GM23338 (cell line): ENCODE measurements at regions not wholly inside any gene's neighbourhood (a gene's known extent, or its start where the extent isn't known, plus 50 kb on each side); places are given as distances from the start of the nearest gene placed in this dataset.

ENCODE experiments used
- ATAC-seq: fragments of 200-7000 bp; cut with Tn5 transposase; 3 replicates; pipeline ENCODE4 v1.9.1; 2020
- DNase-seq: peaks from one replicate; pipeline ENCODE4 v3.0.0-alpha.2; 2015; ENCODE audit warnings: low spot score
- H2AFZ ChIP-seq: fragments of 200-600 bp; sonication (generic); 2 replicates; pipeline ENCODE4 v1.8.0; 2016; ENCODE audit warnings: antibody characterized with exemption, mild to moderate bottlenecking, moderate library complexity
- H3F3A ChIP-seq: fragments of 200-600 bp; sonication (generic); replicated peaks from 2 replicates; pipeline ENCODE4 v1.8.0; 2017; ENCODE audit warnings: antibody characterized with exemption, mixed run types, low read depth
- H3K27ac ChIP-seq: fragments of 200-600 bp; sonication (generic); 2 replicates; pipeline ENCODE4 v1.6.1; 2016; ENCODE audit warnings: low read depth
- H3K27me3 ChIP-seq: fragments of 200-600 bp; sonication (generic); 2 replicates; pipeline ENCODE4 v1.8.0; 2016; ENCODE audit warnings: mild to moderate bottlenecking, mixed run types, moderate library complexity; ENCODE audit not compliant: insufficient read depth
- H3K36me3 ChIP-seq: fragments of 200-600 bp; sonication (generic); 2 replicates; pipeline ENCODE4 v1.8.0; 2016; ENCODE audit warnings: mild to moderate bottlenecking; ENCODE audit not compliant: insufficient read depth
- H3K4me1 ChIP-seq: fragments of 200-600 bp; sonication (generic); 2 replicates; pipeline ENCODE4 v1.8.0; 2016; ENCODE audit warnings: mild to moderate bottlenecking, moderate library complexity; ENCODE audit not compliant: insufficient read depth
- H3K4me2 ChIP-seq: fragments of 200-600 bp; sonication (generic); 2 replicates; pipeline ENCODE4 v1.7.1; 2017; ENCODE audit warnings: mixed run types
- H3K4me3 ChIP-seq: fragments of 200-600 bp; sonication (generic); 2 replicates; pipeline ENCODE4 v1.6.1; 2016; ENCODE audit warnings: mixed run types
- H3K79me2 ChIP-seq: fragments of 200-600 bp; sonication (generic); replicated peaks from 2 replicates; pipeline ENCODE4 v1.8.0; 2017; ENCODE audit warnings: mild to moderate bottlenecking; ENCODE audit not compliant: insufficient read depth
- H3K9me2 ChIP-seq: fragments of 200-600 bp; sonication (generic); 2 replicates; pipeline ENCODE4 v1.8.0; 2017; ENCODE audit not compliant: insufficient read depth
- H4K20me1 ChIP-seq: fragments of 200-600 bp; sonication (generic); replicated peaks from 2 replicates; pipeline ENCODE4 v1.8.0; 2017; ENCODE audit warnings: mild to moderate bottlenecking; ENCODE audit not compliant: insufficient read depth
- H3K27ac Mint-ChIP-seq: 2 replicates; pipeline ENCODE4 v1.8.0; 2020; ENCODE audit warnings: inconsistent platforms, mild to moderate bottlenecking, moderate library complexity, mixed read lengths
- H3K27me3 Mint-ChIP-seq: 3 replicates; pipeline ENCODE4 v1.8.0; 2022; ENCODE audit warnings: low read depth, mild to moderate bottlenecking, moderate library complexity, mixed read lengths, inconsistent platforms; ENCODE audit not compliant: insufficient read depth, poor library complexity
- H3K36me3 Mint-ChIP-seq: 3 replicates; pipeline ENCODE4 v1.8.0; 2021; ENCODE audit warnings: low read depth, mild to moderate bottlenecking, inconsistent platforms, moderate library complexity, mixed read lengths
- H3K4me1 Mint-ChIP-seq: 3 replicates; pipeline ENCODE4 v1.8.0; 2020; ENCODE audit warnings: mild to moderate bottlenecking, inconsistent platforms, mixed read lengths
- H3K4me3 Mint-ChIP-seq: 3 replicates; pipeline ENCODE4 v1.8.0; 2021; ENCODE audit warnings: moderate library complexity, mild to moderate bottlenecking, inconsistent platforms, mixed read lengths
- H3K9me3 Mint-ChIP-seq: 3 replicates; pipeline ENCODE4 v1.8.0; 2020; ENCODE audit warnings: moderate library complexity, mild to moderate bottlenecking, inconsistent platforms, mixed read lengths
- CREB1 ChIP-seq: fragments of 250-450 bp; sonication (Bioruptor Pico); IDR thresholded peaks from 2 replicates; pipeline ENCODE4 v1.5.0; 2020; ENCODE audit warnings: low read depth, mild to moderate bottlenecking, moderate library complexity
- CTCF ChIP-seq, 2 experiments: fragments of 200-600 bp in 1 of 2; sonication (generic) in 1 of 2; conservative IDR thresholded peaks; 2 replicates each; pipeline versions ENCODE4 v1.5.1 to v1.6.1; 2016 to 2017; ENCODE audit warnings: antibody characterized with exemption in 2 of 2, low read depth in 2 of 2, mild to moderate bottlenecking in 2 of 2, moderate library complexity in 1 of 2
- ETS1 ChIP-seq: IDR thresholded peaks from 2 replicates; pipeline ENCODE4 v1.6.1; 2016; ENCODE audit warnings: antibody characterized with exemption
- EZH2 ChIP-seq: fragments of 200-600 bp; sonication (generic); IDR thresholded peaks from one replicate; pipeline ENCODE4 v1.8.0; 2017; ENCODE audit warnings: antibody characterized with exemption, mild to moderate bottlenecking, low read depth; ENCODE audit not compliant: unreplicated experiment
- EZH2phosphoT487 ChIP-seq: fragments of 200-600 bp; sonication (generic); IDR thresholded peaks from one replicate; pipeline ENCODE4 v1.8.1; 2018; ENCODE audit warnings: antibody characterized with exemption; ENCODE audit not compliant: unreplicated experiment
- JUNB ChIP-seq: IDR thresholded peaks from one replicate; pipeline ENCODE4 v1.6.1; 2016; ENCODE audit warnings: antibody characterized with exemption; ENCODE audit not compliant: unreplicated experiment
- NANOG ChIP-seq: IDR thresholded peaks from 2 replicates; pipeline ENCODE4 v1.6.1; 2016; ENCODE audit warnings: antibody characterized with exemption, borderline replicate concordance
- POLR2AphosphoS5 ChIP-seq: IDR thresholded peaks from 2 replicates; pipeline ENCODE4 v1.6.1; 2016; ENCODE audit warnings: antibody characterized with exemption, low read depth
- REST ChIP-seq: IDR thresholded peaks from one replicate; pipeline ENCODE4 v1.6.1; 2018; ENCODE audit warnings: antibody characterized with exemption; ENCODE audit not compliant: unreplicated experiment
- STAT1 ChIP-seq: IDR thresholded peaks from one replicate; pipeline ENCODE4 v1.6.1; 2016; ENCODE audit warnings: antibody characterized with exemption; ENCODE audit not compliant: unreplicated experiment
- ZNF114 ChIP-seq: fragments of 250-450 bp; sonication (Bioruptor Pico); IDR thresholded peaks from 2 replicates; pipeline ENCODE4 v1.5.0; 2020; ENCODE audit warnings: mild to moderate bottlenecking, moderate library complexity
- ZNF331 ChIP-seq: fragments of 250-450 bp; sonication (Bioruptor Pico); IDR thresholded peaks from 2 replicates; pipeline ENCODE4 v1.5.0; 2020; ENCODE audit warnings: low read depth, mild to moderate bottlenecking, moderate library complexity
- ZNF462 ChIP-seq: fragments of 250-450 bp; sonication (Bioruptor Pico); IDR thresholded peaks from 2 replicates; pipeline ENCODE4 v1.5.0; 2020; ENCODE audit warnings: mild to moderate bottlenecking, moderate library complexity

GRCh38 chr12:94889445-94890210, 113.9 kb downstream of the NDUFA12 start:
- Mint-ChIP-seq H3K4me1 (no peaks in the 10 kb centered on the region), H3K9me3 (no peaks in the 10 kb centered on the region), H3K4me3 (no peak overlapping the region), H3K27ac (no peak overlapping the region), H3K27me3 (no peaks in the 10 kb centered on the region), H3K36me3 (no peaks in the 10 kb centered on the region)
- Histone ChIP-seq H3K4me3 (no peak overlapping the region), H3K27me3 (no peaks in the 10 kb centered on the region), H4K20me1 (no peaks in the 10 kb centered on the region), H3K4me2 (no peak overlapping the region), H3K36me3 (no peaks in the 10 kb centered on the region), H3K79me2 (no peaks in the 10 kb centered on the region), H3K9me2 (no peaks in the 10 kb centered on the region), H3F3A (no peaks in the 10 kb centered on the region), H2AFZ (no peak overlapping the region), H3K27ac (no peak overlapping the region), H3K4me1 (no peaks in the 10 kb centered on the region; the same call in 1 of the 2 replicates)
- DNase-seq, result no peak
- no peak for ATAC-seq
- no peak for TF ChIP-seq ZNF462 (CRISPR knock-in tag)
- TF ChIP-seq ZNF114 (CRISPR knock-in tag), result no peak
- TF ChIP-seq CREB1 (CRISPR knock-in tag), result no peak
- no peak for TF ChIP-seq POLR2AphosphoS5
- no peak for TF ChIP-seq ZNF331 (CRISPR knock-in tag)
- TF ChIP-seq EZH2, result no peak
- no peak for TF ChIP-seq REST
- no peak for TF ChIP-seq STAT1
- TF ChIP-seq CTCF (conservative IDR thresholded peaks at IDR 0.05; ENCODE audit: low read depth in 2 of 2), result no peak
- no peak for TF ChIP-seq EZH2phosphoT487
- TF ChIP-seq NANOG, result no peak
- TF ChIP-seq JUNB, result no peak
- TF ChIP-seq ETS1, result no peak
